ENCODE measurements at regions not wholly inside any gene's neighbourhood (a gene's known extent, or its start where the extent isn't known, plus 50 kb on each side); places are given as distances from the start of the nearest gene placed in this dataset.

DNA sequence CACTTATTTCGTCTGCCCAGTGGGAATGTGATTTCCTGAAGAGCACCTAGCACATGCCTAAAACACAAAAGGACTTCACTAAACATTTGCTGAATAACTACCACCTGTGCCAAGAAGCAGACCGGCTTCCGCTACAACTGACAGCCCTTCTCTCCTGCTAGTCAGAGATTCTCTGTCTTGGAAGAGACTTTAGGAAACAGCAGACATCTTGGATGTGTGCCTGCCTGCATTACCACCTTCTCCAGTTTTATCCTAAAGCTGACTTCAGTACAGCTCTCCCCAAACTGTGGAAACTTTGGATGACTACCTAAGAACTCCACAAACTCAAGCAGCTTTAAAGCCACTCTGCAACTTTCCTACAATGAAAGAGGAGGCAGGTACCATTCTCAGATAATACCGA, 116.5 kb upstream of the MAN2A1 start:
- no peak for TF ChIP-seq POLR2A (IDR thresholded peaks at IDR 0.05)
- TF ChIP-seq, protein P1, sequence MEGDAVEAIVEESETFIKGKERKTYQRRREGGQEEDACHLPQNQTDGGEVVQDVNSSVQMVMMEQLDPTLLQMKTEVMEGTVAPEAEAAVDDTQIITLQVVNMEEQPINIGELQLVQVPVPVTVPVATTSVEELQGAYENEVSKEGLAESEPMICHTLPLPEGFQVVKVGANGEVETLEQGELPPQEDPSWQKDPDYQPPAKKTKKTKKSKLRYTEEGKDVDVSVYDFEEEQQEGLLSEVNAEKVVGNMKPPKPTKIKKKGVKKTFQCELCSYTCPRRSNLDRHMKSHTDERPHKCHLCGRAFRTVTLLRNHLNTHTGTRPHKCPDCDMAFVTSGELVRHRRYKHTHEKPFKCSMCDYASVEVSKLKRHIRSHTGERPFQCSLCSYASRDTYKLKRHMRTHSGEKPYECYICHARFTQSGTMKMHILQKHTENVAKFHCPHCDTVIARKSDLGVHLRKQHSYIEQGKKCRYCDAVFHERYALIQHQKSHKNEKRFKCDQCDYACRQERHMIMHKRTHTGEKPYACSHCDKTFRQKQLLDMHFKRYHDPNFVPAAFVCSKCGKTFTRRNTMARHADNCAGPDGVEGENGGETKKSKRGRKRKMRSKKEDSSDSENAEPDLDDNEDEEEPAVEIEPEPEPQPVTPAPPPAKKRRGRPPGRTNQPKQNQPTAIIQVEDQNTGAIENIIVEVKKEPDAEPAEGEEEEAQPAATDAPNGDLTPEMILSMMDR (IDR thresholded peaks at IDR 0.05) = no peak

Data from suprapubic skin (tissue), 3 donors.